Hematopoietic multipotent progenitor cell (in vitro differentiated cells): ENCODE measurements at regions not wholly inside any gene's neighbourhood (a gene's known extent, or its start where the extent isn't known, plus 50 kb on each side); places are given as distances from the start of the nearest gene placed in this dataset.

Source experiments
- DNase-seq, 3 donors: peaks; one replicate each; pipeline ENCODE4 v3.0.0-alpha.2; 2011 to 2015; ENCODE audit warnings: low read depth in 2 of 3, low spot score in 2 of 3

DNA sequence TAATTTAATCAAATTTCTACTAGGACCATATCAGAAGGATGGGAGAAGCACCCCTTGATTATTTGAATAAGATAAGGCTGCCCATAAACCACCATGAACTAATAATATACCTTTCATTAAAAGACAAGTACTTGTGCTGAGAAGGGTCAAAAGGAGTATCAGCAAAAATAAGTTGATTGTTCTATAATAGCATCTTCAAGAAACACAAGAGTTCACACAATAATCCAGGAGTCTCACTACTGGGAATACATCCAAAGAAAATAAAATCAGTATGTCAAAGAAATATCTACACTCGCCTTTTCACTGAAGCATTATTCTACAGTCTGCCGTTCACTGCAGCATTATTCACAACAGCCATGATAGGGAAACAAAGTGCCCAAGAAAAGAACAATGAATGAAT lies 1310.1 kb upstream of the PCDH9 start:
- no peak for DNase-seq

- DNase-seq = no peak
Measured at GRCh38 chr13:68535329-68535728, 1305.2 kb upstream of the PCDH9 start.

DNA sequence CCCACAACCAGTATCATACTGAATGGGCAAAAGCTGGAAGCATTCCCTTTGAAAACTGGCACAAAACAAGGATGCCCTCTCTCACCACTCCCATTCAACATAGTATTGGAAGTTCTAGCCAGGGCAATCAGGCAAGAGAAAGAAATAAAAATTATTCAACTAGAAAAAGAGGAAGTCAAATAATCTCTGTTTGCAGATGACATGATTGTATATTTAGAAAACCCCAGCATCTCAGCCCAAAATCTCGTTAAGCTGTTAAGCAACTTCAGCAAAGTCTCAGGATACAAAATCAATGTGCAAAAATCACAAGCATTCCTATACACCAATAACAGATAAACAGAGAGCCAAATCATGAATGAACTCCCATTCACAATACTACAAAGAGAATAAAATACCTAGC lies 1297.0 kb upstream of the PCDH9 start:
- peak in 1 of 3 donors; percentile 26 for DNase-seq

- DNase-seq = no peak
Measured at GRCh38 chr13:68523838-68524424, 1293.8 kb upstream of the PCDH9 start.

GRCh38 chr13:68522184-68522583 lies 1292.0 kb upstream of the PCDH9 start:
- no peak for DNase-seq

GRCh38 chr13:68509734-68510621 lies 1279.8 kb upstream of the PCDH9 start:
- DNase-seq = no peak

- no peak for DNase-seq
Measured at GRCh38 chr13:68506888-68507551, 1276.9 kb upstream of the PCDH9 start.

- no peak for DNase-seq
Measured at GRCh38 chr13:68490594-68490993, 1260.5 kb upstream of the PCDH9 start.

DNA sequence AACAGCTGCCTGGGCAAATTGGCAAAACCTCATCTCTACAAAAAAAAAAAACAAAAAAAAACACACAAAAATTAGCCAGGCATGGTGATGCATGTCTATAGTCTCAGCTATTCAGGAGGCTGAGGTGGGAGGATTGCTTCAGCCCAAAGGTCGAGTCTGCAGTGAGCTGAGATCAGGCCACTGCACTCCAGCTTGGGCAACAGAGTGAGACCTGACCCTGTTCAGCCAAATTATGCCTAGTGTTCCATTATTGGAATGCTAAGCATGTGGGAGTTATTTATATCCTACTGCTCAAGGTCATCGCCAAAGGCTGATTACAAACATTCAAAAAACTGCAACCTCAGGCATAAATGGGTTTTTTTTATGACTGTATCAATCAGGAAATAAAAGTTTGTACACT lies 1251.0 kb upstream of the PCDH9 start:
- no peak for DNase-seq

- no peak for DNase-seq
Measured at GRCh38 chr13:68473834-68474326, 1243.7 kb upstream of the PCDH9 start.

GRCh38 chr13:68467160-68467559 lies 1237.0 kb upstream of the PCDH9 start:
- DNase-seq = no peak

GRCh38 chr13:68440874-68441273 lies 1210.7 kb upstream of the PCDH9 start:
- no peak for DNase-seq

DNA sequence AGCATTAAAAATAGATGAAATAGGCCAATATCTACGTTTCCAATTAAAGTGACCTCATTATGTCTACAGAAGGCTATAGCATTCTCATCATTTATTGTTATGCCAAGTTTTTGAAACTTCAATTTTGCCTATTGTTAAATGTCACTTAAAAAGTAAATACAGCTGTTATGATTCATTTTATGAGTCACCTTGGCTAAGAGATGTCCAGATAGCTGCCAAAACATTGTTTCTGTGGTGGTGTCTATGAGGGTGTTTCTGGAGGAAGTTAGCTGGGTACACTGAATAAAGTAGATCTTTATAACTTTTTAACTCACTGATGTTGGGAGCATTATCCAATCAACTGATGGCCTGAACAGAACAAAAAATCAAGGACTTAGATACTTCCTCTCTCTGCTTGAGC lies 1209.7 kb upstream of the PCDH9 start:
- peak in 1 of 3 donors; percentile 1 for DNase-seq

GRCh38 chr13:68428292-68428691 lies 1198.2 kb upstream of the PCDH9 start:
- DNase-seq = no peak

DNA sequence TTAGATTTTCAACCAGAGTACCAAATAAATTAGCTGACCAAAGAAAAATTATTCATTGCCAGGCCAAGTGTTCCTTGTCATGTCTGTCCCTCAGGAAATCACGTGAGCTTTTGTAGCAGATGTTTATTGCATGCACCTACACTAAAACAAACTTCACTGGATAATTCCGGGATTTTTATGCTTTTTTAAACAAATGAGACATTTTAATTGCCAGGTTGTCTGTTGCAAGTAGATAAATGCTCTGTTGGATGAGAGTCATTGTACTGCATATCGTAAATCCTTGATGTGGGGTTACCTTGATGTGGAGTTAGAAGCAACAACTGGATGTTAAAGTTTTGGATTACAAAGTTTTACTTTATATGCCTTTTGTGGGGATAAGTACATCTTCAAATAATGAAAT lies 1187.7 kb upstream of the PCDH9 start:
- DNase-seq = no peak

DNA sequence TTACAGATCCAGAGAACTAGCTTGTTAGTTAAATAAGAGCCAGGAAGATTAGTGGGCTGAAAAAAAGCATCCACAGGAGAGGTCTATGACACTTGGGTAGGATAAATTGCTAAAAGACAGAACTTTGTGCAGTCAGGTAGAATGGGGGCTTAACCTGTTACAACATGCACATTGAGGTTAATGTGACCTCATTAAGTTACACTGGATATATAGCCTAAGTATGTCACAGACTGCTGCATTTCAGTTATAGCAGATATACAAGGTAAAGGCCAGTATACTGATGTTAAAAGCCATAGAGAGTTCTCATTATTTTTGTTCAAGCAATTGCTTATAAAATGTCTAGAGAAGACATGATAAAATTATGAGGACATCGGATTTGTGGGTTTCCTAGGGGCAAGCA lies 1179.9 kb upstream of the PCDH9 start:
- no peak for DNase-seq

DNA sequence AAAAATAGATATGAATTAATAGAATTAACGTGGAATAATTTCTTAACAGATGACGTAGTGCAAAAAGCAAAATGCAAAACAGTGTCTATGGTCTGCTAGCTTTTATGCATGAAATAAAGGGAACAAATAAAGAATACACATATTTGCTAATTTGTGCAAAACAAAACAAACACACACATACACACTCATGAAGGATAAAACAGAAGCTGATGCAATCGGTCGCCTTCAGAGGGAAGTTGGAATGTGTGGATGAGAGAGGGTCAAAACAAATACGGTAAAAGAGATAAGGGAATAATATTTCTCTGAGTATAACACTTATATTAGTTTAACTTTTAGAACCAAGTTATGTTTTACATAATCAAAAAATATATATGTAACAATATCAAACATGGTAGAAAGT lies 1160.9 kb upstream of the PCDH9 start:
- no peak for DNase-seq

DNA sequence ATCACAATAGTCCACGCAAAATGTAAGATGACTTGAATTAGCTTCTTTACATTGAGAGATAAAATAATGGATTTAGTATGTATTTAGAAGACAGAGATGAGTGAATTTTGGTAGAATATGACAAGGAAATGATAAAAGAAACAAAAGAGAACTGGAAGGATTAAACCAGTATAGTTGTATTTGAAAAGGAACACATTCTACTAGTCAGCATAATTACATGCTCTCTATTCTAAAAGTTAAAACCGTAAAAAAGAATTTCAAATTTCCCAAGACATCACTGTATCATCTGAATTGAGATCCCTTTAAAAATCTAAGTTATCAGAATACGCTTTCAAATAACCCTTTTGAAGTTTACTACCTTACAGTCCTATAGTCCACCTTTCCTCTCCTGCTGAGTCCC lies 1156.7 kb upstream of the PCDH9 start:
- DNase-seq = no peak

- no peak for DNase-seq
Measured at GRCh38 chr13:68380041-68380973, 1150.2 kb upstream of the PCDH9 start.

GRCh38 chr13:68378294-68378693 lies 1148.2 kb upstream of the PCDH9 start:
- DNase-seq = no peak

DNA sequence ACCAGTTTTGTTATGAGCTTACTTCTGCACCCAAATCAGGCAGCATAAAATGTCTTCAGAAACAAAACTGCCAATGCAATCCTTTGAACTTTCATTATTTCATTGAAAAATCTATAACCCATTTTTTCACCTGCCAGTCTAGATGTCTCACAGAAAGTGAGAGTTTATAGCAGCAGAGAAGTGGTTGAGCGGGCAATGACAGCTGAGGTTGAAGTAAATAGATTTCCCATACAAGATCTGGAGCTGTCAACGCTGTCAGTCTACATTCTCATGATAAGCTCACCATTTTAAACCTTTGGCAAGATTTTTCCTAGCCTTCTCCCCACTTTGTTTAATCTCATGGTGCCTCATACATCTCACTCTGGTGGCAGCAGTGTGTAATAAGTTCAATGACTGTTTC lies 1144.9 kb upstream of the PCDH9 start:
- no peak for DNase-seq
